ENCODE measurements at regions not wholly inside any gene's neighbourhood (a gene's known extent, or its start where the extent isn't known, plus 50 kb on each side); places are given as distances from the start of the nearest gene placed in this dataset.

GRCh38 chr12:75683220-75683619 lies 171.8 kb upstream of the KRR1 start:
- TF ChIP-seq RAD21 (conservative IDR thresholded peaks at IDR 0.05 in 1 of 2, IDR thresholded peaks at IDR 0.05 in 1 of 2): no peak
- TF ChIP-seq CBX2 (IDR thresholded peaks at IDR 0.05; ENCODE audit: borderline replicate concordance, low read depth): no peak
- no peak for TF ChIP-seq MAFK (IDR thresholded peaks at IDR 0.05; ENCODE audit: partially characterized antibody)
- no peak for TF ChIP-seq CEBPB (IDR thresholded peaks at IDR 0.05)
- no peak for TF ChIP-seq USF2 (IDR thresholded peaks at IDR 0.05)
- no peak for TF ChIP-seq POLR2A (IDR thresholded peaks at IDR 0.05; ENCODE audit: low read length)
